Left ventricle myocardium superior (tissue), 1 donor: ENCODE measurements at regions not wholly inside any gene's neighbourhood (a gene's known extent, or its start where the extent isn't known, plus 50 kb on each side); places are given as distances from the start of the nearest gene placed in this dataset.
"Not testable (repeated sequence)": the region's sequence is repeated elsewhere in the genome, so short reads cannot be mapped to it uniquely, and the experiment has no call there.

ENCODE experiments used
- ATAC-seq: fragments of 200-7000 bp; cut with Tn5 transposase; one replicate; pipeline ENCODE4 v1.9.1; 2020; ENCODE audit warnings: mild to moderate bottlenecking, moderate library complexity
- DNase-seq: peaks from one replicate; pipeline ENCODE4 v3.0.0-alpha.2; 2020
- intact Hi-C: fragments of 100-400 bp; cut with micrococcal nuclease; formaldehyde crosslinking; loops from one replicate; pipeline ENCODE4 v1.11.0; 2022
- donor health status: DM: no; HTN: yes; CAD: no; lungs with severe emphysema.

DNA sequence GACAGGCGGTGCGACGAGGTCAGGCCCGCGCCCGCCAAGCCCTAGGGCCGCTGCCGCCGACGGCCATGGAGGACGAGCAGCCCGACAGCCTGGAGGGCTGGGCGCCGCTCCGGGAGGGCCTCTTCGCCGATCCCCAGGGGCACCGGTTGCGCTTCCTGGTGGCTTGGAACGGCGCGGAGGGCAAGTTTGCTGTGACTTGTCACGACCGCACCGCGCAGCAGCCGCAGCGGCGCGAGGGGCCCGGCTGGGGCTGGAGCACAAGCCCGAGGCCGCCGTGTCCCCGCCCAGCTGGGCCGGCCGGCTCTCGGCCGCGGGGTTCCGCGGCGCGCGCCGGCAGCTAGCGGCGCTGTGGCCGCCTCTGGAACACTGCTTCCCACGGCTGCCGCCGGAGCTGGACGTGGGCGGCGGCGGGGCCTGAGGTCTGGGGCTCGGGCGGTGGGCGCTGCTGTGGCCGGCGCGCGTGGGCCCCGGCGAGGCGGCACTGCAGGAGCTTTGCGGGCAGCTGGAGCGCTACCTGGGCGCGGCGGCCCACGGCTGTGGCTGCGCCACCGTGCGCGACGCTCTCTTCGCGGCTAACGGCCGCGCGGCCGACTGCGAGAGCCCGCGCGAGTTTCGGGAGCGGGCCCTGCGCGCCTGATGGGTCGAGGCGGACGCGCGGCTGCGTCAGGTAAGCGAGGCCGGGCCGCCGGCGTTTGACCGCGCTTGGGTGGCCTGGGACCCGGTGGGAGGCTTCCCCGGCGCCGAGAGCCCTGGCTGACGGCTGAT, 122.0 kb upstream of the NIPA1 start:
- intact Hi-C loops, result not testable (repeated sequence)
- ATAC-seq (peak; percentile 100), DNase-seq (peak; percentile 73)

DNA sequence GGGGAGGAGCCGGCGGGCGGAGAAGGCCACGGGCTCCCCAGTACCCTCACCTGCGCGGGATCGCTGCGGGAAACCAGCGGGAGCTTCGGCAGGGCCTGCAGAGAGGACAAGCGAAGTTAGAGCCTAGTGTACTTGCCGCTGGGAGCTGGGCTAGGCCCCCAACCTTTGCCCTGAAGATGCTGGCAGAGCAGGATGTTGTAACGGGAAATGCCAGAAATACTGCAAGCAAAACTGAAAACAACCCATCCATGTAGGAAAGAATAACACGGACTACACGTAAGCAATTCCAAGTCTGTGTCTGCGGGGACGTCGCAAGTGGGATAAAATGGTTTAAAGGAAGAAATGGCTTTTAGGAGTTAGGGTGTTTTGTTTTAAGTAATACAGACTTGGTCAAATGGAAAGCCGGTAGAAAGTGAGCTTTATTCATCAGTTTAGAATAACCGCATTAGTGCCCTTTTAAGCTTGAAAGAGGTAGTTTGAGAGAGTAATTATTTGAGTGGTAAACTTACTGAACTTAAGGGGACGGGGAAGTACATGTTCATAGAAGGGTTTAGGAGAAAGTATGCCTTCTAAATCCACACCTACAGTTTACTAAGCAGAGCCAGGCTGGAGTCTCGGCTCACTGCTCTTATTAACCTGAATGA, 121.3 kb upstream of the NIPA1 start:
- ATAC-seq, DNase-seq, intact Hi-C loops: not testable (repeated sequence)

DNA sequence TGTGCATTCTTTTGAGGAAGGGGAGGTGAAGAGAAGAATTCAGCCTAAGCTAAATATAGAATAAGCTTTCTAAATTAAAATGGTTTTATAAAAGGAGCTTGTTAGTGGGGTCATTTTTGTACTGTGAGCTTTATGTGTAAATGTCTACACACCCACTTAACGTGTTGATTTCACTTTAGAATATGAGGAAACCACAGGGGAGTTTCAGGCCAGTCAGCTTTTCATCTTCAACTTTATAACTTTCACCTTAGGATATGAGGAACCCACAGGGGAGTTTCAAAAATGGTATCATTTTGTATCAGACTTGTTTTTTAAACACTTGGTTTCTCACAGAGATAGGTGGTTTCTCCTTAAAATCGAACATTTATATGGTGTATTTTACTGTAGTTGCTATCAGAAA, 120.7 kb upstream of the NIPA1 start:
- ATAC-seq, intact Hi-C loops, DNase-seq: not testable (repeated sequence)

DNA sequence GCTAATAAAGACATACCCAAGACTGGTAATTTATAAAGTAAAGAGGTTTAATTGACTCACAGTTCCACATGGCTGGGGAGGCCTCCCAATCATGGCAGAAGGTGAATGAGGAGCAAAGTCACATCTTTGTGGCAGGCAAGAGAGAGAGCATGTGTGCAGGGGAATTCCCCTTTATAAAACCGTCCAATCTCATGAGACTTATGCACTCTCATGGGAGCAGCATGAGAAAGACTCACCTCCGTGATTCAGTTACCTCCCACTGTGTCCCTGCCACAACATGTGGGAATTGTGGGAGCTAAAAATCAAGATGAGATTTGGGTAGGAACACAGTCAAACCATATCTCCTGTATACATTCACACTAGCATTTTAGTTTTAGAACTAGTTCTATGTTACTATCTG, 101.7 kb upstream of the NIPA1 start:
- DNase-seq, ATAC-seq, intact Hi-C loops: not testable (repeated sequence)

DNA sequence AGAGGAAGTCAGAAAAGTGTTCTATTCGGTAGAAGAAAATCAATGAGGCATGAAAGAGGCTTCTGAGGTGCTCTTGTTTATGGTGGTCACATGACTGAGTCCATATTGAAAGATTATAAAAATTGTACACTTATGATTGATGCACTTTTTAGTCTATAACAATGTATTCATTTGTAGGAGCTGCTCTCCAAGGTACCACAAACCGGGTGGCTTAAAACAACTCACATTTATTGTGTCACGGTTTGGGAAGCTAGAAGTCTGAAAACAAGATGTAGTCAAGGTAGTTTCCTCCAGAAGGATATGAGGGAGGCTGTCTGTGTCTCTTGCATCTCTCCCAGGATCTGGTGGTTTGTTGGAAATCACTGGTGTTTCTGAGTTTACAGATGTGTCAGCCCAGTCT, 86.6 kb upstream of the NIPA1 start:
- DNase-seq, intact Hi-C loops, ATAC-seq: not testable (repeated sequence)

DNA sequence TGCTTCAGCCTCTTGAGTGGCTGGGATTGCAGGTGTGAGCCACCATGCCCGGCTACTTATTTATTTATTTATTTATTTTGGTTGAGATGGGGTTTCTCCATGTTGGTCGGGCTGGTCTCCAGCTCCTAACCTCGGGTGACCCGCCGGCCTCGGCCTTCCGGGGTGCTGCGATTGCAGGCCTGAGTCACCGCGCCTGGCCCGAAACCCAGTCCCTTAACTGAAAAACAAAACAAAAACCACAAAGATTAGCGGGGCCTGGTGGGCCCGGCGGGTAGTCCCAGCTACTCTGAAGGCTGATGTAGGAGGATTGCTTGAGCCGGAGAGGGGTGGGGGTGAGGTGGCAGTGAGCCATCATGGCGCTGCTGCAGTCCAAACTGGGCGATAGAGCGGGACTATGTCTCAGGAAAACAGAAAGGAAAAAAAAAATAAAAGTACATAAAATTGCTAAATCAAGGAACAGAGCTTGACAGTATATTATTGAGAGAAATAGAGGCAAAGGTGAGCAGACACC, 75.6 kb upstream of the NIPA1 start:
- intact Hi-C loops, ATAC-seq, DNase-seq: not testable (repeated sequence)

DNA sequence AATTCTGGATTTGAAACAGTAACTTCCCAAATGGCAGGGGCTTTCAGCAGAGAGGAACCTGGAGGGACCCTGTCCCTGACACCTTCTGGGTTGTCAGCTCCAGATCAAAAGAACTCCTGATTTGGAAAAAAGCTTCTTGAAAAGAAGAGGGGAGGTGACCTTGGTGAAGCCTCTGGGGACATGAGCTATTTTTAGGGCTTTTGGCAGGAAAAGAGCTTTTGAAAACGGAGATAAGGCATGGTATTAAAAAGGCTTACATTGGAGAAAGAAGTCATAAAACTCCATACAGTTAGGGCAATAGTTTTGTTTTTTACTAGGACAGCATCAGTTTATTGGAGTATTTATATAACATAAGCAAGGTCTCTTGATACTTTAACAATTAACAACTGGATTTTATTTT, 72.5 kb upstream of the NIPA1 start:
- intact Hi-C loops, DNase-seq: not testable (repeated sequence)
- peak; percentile 57 for ATAC-seq

DNA sequence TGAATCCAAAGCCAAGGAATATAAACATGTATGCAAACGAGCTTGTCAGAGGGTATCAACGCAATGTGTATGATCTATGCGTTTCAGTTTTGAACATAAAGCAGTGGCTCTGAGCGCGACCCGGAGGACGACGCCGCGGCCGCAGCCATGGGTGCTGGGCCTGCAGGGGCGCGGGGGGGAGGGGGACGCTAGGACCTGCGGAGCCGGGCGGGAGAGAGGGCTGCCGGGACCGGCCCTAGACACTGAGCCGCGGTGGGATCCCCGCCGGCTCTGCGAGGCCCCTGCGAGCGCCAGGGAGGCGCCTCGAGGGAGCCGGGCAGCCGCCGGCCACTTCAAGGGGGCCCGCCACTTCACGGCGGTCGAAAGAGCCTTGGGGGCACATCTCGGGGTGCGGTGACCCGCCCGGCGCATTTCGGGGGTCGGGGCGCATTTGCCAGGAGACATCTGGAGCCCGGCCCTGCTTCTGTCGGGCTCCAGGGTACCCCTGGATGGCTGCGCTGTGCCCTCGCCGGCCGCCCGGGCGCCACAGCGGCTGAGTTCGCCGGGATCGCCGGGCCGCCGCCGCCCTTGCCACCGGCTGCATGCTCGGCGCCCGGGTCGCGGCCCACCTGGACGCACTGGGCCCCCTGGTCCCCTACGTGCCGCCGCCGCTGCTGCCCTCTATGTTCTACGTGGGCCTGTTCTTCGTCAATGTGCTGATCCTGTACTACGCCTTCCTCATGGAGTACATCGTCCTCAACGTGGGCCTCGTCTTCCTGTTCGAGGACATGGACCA, 71.9 kb upstream of the NIPA1 start:
- intact Hi-C loops, result not testable (repeated sequence)
- DNase-seq (peak; percentile 43), ATAC-seq (peak; percentile 84)

DNA sequence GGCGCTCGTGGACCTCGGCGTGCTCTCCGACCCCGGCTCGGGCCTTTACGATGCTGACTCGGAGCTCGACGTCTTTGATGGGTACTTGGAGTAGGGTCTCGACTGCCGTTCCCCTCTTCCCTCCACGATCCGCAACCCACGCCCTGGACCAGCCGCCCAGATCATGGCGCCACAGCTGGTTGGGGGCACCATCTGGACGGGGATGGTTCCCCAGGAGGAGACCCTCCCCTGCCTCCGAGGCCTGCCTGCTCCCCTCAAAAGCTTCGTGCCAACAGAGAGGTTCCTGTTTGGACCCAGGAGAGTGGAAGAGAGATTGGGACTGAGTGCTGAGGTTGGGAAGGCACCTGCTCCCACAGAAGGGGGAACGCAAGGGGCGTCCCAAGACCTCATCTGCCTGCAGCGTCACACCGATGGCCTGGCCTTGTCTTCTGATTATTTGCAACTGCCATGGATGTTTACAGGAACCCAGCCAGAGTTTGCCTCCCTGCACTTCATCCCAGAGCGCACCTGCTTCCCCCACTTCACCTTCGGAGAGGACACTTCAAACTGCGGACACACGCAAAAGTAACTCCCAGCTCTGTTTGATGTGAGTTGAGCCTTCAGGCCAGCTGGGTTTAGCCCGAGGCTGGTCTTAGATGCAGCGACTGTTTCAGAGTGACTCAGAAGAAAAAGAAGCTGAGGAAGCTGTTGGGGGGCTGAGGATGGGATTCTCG, 71.2 kb upstream of the NIPA1 start:
- DNase-seq, intact Hi-C loops: not testable (repeated sequence)
- peak; percentile 39 for ATAC-seq

DNA sequence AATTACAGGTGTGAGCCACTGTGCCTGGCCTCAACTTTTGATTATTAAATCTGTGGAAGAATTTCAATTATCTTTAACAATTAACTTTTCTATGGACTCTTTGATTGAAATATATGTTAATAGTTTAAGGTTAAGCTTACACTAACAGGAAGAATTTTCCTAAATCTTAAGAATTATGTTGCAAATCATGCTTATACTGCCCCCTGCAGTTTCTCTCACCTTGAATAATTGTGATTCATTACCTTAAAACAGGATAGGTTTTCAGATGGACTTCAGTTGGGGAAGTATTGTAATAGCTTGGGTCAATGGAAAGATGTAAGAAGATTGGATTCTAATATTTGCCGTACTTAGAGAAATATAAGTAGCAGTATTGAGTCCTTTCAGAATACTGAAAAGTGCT, 66.5 kb upstream of the NIPA1 start:
- intact Hi-C loops, ATAC-seq: not testable (repeated sequence)

DNA sequence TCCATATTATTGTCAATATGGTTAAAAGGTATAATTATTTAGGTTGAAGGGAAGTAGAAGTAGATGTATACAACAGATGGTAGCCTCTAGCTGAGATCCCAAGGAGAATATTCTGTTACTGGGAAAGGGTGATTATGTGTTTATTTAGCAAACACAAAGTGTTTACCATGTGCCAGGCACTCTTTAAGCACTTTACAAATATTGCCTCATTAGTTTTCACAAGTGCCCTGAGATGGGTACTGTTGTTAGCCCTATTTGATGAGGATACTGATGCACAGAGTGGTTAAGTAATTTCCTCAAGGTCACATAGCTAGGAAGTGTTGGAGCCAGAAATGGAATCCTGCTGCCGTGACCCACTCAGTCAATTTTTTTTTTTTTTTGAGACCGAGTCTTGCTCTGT, 60.3 kb upstream of the NIPA1 start:
- DNase-seq, intact Hi-C loops, ATAC-seq: not testable (repeated sequence)

More for the DNA sequence above, 66.5 kb upstream of the NIPA1 start:
- not testable (repeated sequence) for DNase-seq

DNA sequence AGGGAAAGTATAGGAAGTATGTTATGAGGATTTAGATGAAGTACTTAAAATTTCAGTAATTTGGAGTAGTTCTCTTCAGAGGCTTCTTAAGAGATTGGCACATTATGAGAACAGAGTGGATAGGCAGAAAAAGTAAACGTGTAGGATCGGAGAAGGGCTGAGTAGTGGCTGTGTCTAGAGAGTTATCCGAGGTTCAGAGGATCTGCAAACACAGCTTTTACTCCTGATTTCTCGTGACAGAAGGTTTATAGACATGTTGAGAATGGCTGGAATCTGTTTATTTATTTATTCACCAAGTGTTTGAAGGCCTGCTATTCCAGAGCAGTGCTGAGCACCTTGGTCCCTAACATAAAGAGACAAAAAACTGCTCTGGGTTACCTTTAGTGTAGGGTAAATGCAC, 51.4 kb upstream of the NIPA1 start:
- intact Hi-C loops, ATAC-seq, DNase-seq: not testable (repeated sequence)

DNA sequence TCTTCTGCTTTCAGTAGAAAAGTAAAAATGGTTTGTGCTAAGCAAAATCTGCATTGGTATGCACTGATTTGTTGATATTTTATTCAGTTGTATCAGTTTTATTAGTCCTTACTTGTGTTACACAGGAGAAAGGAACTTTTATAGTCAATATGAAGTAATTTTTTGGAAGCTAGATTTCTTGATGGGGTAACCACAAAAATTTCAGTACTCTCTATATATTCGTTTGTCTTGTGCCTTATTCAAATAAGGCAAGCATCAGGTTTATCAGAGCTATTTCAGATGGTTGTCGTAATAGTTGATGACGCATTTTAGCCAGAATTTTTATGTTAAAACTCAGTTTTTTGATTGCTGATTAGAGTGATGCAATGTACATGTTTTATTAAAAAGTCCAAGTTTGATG, 50.7 kb upstream of the NIPA1 start:
- DNase-seq (no peak), ATAC-seq (no peak)
- intact Hi-C loops, result no loop called here

DNA sequence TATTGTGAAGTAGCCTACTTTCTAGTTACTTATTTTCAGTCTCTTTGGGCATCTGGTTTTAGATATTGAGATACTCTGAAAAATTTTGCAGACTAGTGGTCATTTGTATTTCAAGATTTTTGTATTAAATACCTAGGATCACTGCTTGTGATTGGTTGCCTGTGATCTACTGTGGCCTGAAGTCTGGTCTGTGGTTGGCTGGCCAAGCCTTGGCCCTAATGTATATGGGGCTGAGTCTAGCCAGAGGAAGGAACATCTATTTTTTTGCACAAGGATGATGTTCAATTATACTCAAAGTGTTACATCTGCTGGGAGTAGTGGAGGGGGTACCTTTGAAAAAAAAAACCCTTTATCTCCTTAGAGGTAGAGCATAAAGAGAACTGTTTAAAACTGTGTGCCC, 50.2 kb upstream of the NIPA1 start:
- ATAC-seq, intact Hi-C loops: not testable (repeated sequence)

More for the DNA sequence above, 50.2 kb upstream of the NIPA1 start:
- not testable (repeated sequence) for DNase-seq
